HG03064 (cell line): ENCODE measurements at regions not wholly inside any gene's neighbourhood (a gene's known extent, or its start where the extent isn't known, plus 50 kb on each side); places are given as distances from the start of the nearest gene placed in this dataset.
"Not testable (repeated sequence)": the region's sequence is repeated elsewhere in the genome, so short reads cannot be mapped to it uniquely, and the experiment has no call there.

Experiments used
- ATAC-seq: cut with Tn5 transposase; IDR thresholded peaks from one replicate; pipeline ENCODE4 v1.9.1; 2021; ENCODE audit warnings: low read depth; ENCODE audit not compliant: unreplicated experiment

DNA sequence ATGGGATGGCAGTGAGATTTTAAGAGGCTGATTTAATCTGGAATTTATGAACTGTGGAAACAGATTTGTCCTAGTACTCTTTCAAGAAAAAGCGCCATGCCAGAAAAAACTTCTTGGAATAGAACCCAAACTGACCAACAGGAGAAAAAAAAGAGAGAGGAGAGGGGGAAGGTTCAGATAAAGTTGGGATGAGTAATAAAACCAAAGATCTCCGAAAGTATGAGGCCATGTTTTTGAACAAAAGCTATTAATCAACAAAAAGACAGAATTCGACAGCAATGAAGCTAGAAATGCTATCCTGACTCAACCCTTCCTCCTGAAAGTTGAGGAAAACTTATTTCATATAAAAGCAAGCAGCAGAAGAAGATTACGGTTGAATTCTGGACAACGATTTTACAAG, 135.5 kb downstream of the CEMIP2 start:
- no peak for ATAC-seq

DNA sequence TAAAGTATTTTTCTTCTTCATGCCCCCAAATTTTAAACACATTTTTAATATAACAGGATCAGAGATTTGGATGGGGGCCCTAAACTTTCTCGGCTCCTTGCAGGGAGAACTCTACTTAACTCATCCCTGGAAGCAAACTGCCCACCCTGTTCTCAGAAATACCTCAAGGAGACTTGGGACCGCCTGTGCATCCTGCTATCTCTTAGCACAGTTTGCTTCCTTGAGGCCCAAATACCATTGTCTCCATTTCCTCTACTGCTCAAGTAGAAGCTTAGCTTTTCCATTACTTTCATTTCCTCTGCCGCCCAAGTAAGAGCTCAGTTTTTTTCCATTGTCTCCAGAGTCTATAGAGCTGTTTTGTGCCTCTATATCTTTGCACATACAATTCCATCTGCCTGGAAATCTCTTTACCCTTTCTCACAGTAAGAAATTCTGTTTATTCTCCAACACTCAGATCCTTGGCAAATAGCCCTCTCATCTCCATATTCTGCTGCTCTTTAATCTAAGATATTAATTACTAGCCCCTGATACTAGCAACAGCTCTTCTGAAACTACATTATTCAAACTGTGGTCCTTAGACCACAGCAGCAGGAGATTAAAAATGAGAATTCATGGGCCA, 137.8 kb downstream of the CEMIP2 start:
- no peak for ATAC-seq

DNA sequence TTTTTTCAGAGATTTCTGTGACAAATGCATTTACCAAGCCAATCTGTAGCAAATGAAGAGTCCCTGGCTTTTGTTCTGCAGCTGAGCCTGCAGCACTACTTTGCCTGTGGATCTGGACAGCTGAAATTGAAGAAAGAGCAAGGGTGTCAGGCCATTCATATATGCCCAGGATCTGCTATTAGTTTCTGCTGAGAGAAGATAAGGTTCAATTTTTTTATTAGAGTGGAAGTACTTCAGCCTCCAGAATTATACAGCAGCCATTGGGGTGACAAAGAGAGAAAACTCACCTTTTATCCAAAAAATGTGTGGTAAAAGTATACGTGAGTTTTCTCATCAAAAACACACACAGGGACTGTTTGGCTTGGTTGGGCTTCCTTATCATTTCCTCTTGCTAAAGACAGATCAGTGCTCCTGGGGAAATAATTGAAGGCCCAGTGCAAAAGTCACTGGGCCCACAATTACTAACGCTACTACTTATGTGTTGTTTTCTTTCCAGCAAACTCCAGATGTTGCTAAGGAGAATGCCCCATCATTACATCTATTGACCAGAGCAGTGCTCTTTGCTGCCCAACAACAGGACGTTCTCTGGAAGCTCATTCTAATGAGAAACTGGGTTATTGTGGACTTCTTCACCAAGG, 138.6 kb downstream of the CEMIP2 start:
- no peak for ATAC-seq

DNA sequence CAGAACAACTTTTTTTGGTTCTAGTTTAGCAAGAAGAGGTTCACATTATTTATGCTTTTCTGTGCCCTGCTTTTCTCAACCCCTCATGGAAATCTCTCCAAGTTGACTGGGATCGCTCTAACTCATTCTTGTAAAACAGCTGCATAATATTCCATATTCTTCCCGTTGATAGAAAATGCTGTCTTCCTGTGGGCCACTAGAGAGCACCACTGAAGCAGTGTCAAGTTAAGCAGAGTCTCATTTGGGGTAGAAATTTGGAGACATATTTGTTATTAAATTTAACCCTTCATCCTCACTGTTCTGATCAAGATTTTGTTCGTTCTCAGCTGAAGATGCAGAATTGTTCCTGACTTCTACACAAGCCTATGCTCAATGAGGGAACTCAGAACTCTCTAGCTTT, 140.1 kb downstream of the CEMIP2 start:
- no peak for ATAC-seq

DNA sequence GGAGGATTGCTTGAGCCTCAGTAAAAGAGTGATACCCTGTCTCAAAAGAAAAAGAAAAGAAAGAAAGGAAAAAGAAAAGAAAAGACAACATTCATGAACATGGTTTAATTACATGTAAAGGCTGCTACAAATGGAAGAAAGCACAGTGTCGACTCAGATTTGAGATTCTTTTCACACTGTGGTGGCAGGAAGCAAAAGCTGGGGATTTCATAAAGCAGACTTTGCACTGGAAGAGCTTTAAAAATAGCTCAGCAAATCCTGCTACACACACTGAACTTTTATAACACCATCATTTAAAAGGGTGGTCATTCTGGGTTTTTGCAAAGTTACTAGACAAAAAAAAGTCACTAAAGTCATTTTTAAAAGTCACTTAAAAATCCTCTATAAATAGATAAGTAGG, 140.8 kb downstream of the CEMIP2 start:
- ATAC-seq: no peak

DNA sequence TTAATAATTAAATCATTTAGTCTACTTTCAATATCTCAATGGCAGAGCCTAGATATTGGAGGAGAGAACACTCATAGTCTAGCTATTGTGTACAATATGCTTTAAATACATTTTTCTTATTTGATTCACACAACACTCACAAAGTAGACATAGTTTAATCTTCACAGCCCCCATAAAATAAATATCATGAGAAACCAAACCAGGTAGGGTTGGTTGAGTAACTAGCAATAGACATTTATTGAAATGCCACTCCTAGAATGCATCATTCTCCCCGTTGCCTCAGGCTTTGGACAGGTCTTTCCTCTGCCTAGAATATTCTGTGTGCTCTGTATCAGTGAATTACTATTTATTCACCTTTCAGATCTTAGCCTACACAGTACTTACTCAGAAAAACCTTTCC, 141.9 kb downstream of the CEMIP2 start:
- ATAC-seq: no peak

DNA sequence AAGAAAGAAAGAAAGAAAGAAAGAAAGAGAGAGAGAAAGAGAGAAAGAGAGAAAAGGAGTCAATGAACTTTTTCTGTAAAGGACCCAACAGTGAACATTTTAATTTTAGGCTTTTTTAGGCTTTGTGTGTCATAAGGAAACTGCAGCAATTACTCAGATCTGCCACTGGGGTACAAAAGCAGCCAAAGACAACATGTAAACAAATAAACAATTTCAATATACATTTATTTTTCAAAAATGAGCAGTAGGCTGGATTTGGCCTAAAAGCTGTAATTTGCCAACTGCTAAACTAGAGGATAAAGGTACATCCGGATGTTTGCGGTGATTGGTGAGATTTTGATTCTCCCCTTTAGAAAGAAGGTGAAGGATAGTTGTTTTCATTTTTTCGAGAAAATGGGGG, 143.6 kb downstream of the CEMIP2 start:
- no peak for ATAC-seq

DNA sequence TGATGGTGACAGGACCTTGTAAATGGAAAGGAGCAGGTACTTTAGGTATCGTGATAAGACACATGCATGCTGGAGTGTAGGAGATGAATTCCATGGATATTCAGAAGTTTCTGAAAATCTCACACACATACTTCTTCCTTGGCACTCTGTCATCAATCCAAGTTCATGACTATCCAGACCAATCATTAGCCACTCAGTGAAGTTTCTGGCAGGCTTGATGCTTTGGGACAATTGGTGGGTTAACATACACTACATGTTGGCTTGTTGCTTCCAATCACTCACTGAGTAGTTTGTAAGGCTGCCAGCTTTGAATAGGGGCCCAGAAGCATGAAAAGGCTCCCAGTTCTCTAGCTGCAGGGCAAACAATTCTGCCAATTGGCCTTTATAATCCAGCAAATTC, 147.6 kb downstream of the CEMIP2 start:
- no peak for ATAC-seq

DNA sequence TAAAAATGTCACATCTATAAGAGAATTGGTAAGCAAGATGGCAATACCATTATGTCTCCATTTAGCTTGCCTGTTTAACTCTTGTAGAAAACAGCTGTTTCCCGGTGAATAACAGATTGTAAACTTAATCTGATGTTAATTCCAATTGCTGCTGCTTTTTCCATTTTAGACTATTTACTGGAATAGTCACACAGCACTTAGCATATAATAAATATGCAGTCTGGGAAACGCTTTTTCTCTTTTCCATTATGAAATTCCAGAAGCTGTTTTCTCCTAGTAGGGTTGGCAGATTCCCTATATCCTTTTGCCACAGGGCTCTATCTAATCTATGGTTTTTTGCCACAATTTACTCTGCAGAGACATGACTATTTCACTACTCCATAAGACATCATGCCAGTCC, 148.0 kb downstream of the CEMIP2 start:
- no peak for ATAC-seq

DNA sequence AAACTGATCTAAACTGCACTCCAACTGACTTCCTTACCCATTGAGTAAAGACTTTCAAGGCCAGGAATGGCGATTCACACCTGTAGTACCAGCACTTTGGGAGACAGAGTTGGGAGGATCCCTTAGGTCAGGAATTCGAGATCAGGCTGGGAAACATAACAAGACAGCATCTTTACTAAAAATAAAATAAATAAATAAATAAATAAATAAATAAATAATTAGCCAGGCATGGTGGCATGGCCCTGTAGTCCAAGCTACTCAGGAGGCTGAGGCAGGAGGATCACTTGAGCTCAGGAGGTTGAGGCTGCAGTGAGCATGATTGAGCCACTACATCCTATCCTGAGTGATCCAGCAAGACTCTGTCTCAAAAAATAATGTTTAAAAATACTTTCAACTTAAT, 148.4 kb downstream of the CEMIP2 start:
- ATAC-seq: no peak

DNA sequence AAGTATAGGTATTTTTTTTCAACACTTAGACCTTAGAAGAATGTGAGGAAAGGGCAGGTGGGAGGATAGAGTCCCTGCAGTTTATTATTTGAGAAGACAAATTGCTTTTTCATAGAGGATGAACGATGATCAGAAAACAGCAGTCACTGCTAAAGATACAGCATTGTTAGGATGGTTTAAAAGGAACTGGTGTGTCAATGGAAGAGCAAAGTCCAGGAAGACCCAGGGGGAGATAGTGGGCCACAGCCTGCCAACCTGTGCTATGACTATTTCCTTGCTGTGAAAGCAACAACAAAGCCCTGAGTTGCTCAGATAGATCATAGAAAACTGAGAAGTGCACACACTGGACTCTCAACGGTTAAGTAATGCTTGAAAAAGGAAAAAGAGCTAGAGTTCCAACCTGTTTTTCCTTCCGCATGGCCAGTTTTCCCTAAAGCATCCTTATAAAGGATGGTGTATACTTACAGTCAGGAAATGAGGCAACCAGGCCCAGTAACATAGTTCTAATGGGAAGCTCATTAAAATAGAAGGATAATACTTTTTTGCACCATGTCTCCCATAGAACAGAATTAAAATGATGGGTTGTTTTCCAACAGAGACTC, 153.8 kb downstream of the CEMIP2 start:
- ATAC-seq: no peak

DNA sequence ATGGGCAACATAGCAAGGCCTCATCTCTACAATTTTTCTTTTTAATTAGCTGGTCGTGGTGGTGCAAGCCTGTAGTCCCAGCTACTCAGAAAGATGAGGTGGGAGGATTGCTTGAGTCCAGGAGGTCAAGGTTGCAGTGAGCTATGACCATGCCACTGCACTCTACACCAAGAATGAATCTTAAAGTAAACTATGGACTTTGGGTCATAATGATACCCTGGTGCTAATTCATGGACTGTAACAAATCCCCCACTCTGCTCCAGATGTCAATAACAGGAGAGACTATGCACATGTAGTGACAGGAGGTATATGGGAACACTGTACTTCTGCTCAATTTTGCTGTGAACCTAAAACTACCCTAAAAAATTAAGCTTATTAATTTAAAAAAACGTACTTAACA, 155.4 kb downstream of the CEMIP2 start:
- no peak for ATAC-seq

DNA sequence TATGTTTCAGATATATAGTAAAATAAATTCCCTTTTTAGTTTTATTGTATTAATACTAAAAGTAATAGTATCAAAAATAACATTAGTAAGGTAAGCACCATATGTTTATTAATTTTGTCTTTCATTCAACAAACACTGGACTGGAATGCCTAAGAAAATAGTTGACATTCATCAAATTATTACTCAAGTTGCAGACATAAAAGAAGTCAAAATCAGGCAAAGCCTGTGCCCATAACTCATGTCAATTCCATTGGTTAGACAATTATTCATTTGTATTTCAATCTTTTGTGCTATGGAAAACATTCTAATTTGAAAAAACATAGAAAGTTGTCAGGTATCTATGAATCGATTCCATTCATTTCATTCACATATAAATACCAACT, 158.9 kb downstream of the CEMIP2 start:
- no peak for ATAC-seq

DNA sequence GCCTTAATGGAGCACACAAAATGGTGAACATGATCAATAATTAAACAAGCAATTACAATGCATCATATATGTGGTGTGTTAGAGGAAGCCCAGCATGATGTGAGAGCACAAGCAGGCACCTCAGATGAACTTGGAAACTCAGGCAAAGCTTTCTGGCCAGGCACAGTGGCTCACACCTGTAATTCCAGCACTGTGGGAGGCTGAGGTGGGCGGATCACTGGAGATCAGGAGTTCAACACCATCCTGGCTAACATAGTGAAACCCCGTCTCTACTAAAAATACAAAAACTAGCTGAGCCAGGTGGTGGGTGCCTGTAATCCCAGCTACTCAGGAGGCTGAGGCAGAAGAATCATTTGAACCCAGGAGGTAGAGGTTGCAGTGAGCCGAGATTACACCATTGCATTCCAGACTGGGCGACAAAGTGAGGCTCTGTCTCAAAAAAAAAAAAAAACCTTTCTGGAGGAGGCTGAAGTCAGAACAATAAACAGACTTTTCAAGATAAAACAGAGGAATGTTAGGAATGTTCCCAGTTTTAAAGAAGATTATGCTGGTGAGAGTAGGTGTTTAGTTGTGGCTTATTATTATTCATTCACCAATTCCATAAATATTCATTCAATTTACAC, 159.4 kb downstream of the CEMIP2 start:
- no peak for ATAC-seq

DNA sequence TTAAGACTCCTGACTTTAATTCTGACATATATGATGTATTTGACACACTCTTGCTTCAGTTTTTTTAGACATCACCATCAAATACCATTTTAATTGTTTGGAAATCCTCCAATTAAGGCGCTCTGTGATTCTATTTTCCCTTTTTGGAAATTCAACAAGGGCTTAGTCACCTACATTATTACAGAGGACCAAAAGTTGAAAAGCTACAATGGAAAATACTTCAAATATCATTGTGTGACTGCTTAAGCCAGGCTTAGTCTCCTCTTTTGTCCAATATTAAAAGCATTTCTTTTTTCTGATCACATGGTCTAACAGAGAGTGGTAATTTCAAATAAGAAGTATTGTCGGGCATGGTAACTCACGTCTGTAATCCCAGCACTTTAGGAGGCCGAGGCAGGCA, 160.3 kb downstream of the CEMIP2 start:
- no peak for ATAC-seq

DNA sequence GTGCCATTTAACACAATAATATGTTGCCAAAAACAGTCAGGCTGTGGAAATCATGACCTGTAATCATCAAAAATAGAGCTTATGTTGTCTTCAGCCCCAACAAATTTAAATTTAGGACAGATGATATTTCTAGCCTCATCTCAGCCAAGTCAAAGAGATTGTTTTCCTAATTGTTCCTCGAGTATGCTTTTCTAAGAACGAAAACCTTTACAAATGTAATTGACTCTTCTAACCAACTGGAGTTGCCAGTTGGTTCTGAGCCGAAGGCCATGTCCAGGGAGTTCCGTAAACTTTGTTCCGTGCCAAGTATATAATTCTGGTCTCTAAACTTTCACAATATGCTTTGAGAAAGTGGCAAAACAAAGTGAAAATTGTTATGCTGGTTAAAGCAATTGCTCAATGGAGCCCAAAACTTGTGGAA, 160.8 kb downstream of the CEMIP2 start:
- ATAC-seq: no peak

DNA sequence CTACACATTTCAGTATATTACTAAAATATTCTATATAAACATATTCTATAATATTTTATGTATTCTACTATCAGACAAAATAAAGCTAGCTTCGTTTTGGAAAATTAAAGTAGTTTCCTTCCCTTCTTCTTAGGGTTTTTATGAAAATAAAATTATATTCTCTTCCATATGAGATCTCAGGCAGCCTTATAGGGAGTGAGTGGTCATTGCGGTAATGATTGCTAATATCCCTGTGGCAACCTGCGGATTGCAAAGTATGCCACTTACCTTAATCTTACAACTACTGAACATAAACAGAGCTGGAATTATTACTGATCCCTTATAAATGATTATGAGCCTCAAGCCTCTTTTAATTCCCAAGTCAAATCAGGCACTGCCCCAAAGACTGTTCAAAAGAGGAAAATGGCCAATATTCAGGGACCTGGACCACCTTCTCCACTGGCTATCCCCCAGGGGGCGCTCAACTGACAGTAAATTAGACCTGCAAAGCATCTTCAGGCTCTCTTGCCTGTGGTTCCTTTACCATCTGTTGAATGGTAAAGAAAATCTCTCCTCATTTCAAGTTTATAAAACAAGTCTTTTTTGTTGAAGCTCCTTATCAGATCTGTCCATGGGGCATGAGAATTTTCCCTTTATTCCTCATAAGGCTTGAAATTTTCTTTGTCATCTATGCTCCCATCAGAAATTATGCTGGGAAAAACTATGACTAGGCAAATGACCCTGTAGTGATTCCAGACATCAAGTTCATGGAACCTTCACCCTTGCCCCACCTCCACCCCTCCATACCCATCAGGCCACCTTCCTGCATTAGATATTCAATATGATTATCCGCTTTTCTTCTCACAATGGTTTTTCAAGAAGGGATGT, 163.9 kb downstream of the CEMIP2 start:
- peak; percentile 88 for ATAC-seq

DNA sequence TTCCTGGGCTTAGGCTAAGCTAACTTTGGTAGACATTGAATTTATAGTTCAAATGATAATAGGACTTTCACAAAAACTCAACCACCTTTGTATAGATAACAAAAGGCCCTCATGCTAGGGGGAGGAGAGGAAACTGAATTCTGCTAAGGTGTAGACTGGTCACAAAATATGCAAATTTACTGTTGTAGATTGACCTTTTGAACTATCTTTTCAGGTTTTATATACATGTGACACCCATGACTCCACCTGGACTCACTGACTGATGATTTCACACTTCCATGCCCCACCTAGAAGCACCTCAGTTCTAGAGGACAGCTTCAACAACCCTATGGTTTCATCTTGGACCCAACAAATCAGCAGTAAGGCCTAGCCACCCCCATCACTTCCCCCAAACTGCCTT, 165.7 kb downstream of the CEMIP2 start:
- no peak for ATAC-seq

DNA sequence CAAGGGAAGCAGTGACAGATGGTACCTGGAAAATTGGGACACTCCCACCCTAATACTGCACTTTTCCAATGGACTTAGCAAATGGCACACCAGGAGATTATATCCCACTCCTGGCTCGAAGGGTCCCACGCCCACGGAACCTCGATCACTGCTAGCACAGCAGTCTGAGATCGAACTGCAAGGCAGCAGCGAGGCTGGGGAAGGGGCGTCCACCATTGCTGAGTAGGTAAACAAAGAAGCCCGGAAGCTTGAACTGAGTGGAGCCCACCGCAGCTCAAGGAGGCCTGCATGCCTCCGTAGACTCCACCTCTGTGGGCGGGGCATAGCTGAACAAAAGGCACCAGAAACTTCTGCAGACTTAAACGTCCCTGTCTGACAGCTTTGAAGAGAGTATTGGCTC, 172.6 kb downstream of the CEMIP2 start:
- not testable (repeated sequence) for ATAC-seq

DNA sequence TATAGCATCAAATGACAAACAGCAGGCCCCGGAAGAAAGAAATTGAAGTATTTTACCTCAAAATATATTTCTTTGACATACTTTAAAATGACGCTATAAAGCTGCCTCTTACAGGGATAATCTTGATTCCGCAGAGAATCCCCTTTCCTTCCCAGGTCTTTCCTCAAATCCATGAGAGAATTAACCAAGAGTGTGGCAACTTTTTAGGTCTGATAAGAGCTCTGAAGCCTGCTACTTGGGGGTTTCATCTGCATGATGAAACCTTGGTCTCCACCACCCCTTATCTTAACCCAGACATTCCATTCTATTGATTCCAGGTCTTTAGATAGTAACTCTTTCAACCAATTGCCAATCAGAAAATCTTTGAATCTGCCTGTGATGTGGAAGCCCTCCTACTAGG, 173.8 kb downstream of the CEMIP2 start:
- ATAC-seq: no peak

DNA sequence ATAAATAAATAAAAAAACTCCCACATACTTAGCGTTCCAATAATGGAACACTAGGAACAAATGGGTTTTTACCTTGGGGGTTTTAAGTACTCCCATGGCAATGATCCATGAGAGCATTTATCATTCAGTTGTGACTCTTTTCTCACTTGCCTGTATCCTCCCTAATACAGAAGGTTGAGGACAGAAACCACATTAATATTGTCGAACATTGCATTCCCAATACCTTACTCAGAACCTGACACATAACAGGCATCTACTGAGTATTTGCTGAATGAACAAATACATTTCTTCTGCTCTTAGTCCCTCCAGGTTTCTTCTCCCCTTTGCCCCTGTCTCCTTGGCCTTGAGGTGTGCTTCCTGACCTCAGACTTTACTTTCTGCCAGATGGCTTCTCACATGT, 175.9 kb downstream of the CEMIP2 start:
- no peak for ATAC-seq
